K562 (cell line): ENCODE measurements at regions not wholly inside any gene's neighbourhood (a gene's known extent, or its start where the extent isn't known, plus 50 kb on each side); places are given as distances from the start of the nearest gene placed in this dataset.

ENCODE experiments used
- ATAC-seq: fragments of 200-7000 bp; cut with Tn5 transposase; 3 replicates; pipeline ENCODE4 v1.9.1; 2020; ENCODE audit warnings: moderate library complexity
- BruUV-seq: library from RNA; stranded (reverse); fragments of 400-500 nt; replicated peaks from 2 replicates; lab custom pipeline; 2021; lab: Mats Ljungman, UMichigan
- CTCF ChIA-PET: fragments of 300-600 bp; formaldehyde crosslinking; extraction: SDS; loops from one replicate; lab custom pipeline; 2021; ENCODE audit warnings: low intra/inter-chr PET ratio; lab: Yijun Ruan, JAX
- POLR2A ChIA-PET: fragments of 300-600, 350-650 bp; sonication (Branson Sonifier 250); formaldehyde crosslinking; extraction: SDS; loops from one replicate; lab custom pipeline; 2021; ENCODE audit warnings: antibody characterized with exemption, inconsistent platforms; lab: Yijun Ruan, JAX
- DNase-seq, 4 experiments: peaks; one replicate each; pipeline versions ENCODE4 v3.0.0 to v3.0.0-alpha.2; 2011 to 2018; ENCODE audit warnings: low spot score in 3 of 4, mixed read lengths in 3 of 4; ENCODE audit errors: extremely low read depth in 1 of 4
- FAIRE-seq: peaks from 2 replicates; lab custom pipeline; 2011; peaks lifted over from hg19 to GRCh38; lab: Jason Lieb, UNC
- H2AFZ ChIP-seq: 2 replicates; pipeline ENCODE4 v1.6.0; 2011; ENCODE audit warnings: low read depth, low read length, control low read depth, inconsistent platforms
- H3K27ac ChIP-seq: fragments of 200-600 bp; 3 replicates; pipeline ENCODE4 v1.8.0; 2011; ENCODE audit warnings: low read depth, mild to moderate bottlenecking, control low read depth, inconsistent platforms, low read length, moderate library complexity, mixed read lengths; ENCODE audit errors: extremely low read depth
- H3K27me3 ChIP-seq, 2 experiments: fragments of 300-600 bp in 1 of 2; 2 replicates in 1 of 2; 3 replicates in 1 of 2; pipeline versions ENCODE4 v1.6.0 to v1.8.0; 2011; ENCODE audit warnings: inconsistent platforms in 2 of 2, low read length in 2 of 2, mild to moderate bottlenecking in 1 of 2, mixed read lengths in 1 of 2, moderate library complexity in 1 of 2; ENCODE audit not compliant: control insufficient read depth in 2 of 2, insufficient read depth in 2 of 2
- H3K36me3 ChIP-seq: fragments of 300-600 bp; 3 replicates; pipeline ENCODE4 v1.8.0; 2011; ENCODE audit warnings: mild to moderate bottlenecking, low read length, inconsistent platforms; ENCODE audit not compliant: control insufficient read depth, insufficient read depth
- H3K4me1 ChIP-seq, 2 experiments: fragments of 200-600 bp in 1 of 2; replicated peaks in 1 of 2; 2 replicates in 1 of 2; 3 replicates in 1 of 2; pipeline versions ENCODE4 v1.5.1 to v1.8.0; 2011; ENCODE audit warnings: inconsistent platforms in 2 of 2, low read length in 2 of 2, mild to moderate bottlenecking in 1 of 2, mixed read lengths in 1 of 2, moderate library complexity in 1 of 2; ENCODE audit not compliant: control insufficient read depth in 2 of 2, insufficient read depth in 2 of 2
- H3K4me2 ChIP-seq: 2 replicates; pipeline ENCODE4 v1.6.1; 2011; ENCODE audit warnings: low read length, control low read depth, inconsistent platforms, mixed read lengths; ENCODE audit not compliant: insufficient read depth
- H3K4me3 ChIP-seq: fragments of 200-600 bp; sonication (generic), shearing (Covaris generic); 2 replicates; pipeline ENCODE4 v1.5.1; 2016; ENCODE audit warnings: control low read depth, inconsistent platforms
- H3K79me2 ChIP-seq: fragments of 200-600 bp; 3 replicates; pipeline ENCODE4 v1.8.0; 2011; ENCODE audit warnings: low read length, inconsistent platforms; ENCODE audit not compliant: control insufficient read depth, insufficient read depth
- H3K9ac ChIP-seq, 2 experiments: 2 replicates each; pipeline versions ENCODE4 v1.6.0 to v1.6.1; 2011; ENCODE audit warnings: low read depth in 2 of 2, low read length in 2 of 2, control low read depth in 1 of 2, inconsistent platforms in 1 of 2, mild to moderate bottlenecking in 1 of 2, mixed read lengths in 1 of 2; ENCODE audit not compliant: insufficient read depth in 1 of 2
- H3K9me1 ChIP-seq: one replicate; pipeline ENCODE4 v1.6.0; 2011; ENCODE audit warnings: inconsistent platforms, mild to moderate bottlenecking, low read length, moderate library complexity; ENCODE audit not compliant: control insufficient read depth, insufficient read depth
- H3K9me3 ChIP-seq: replicated peaks from 2 replicates; pipeline ENCODE4 v1.5.1; 2011; ENCODE audit warnings: low read depth, low read length, inconsistent platforms; ENCODE audit not compliant: control insufficient read depth, insufficient read depth
- H4K20me1 ChIP-seq: replicated peaks from 2 replicates; pipeline ENCODE4 v1.6.1; 2011; ENCODE audit warnings: low read length, inconsistent platforms, mixed read lengths; ENCODE audit not compliant: control insufficient read depth, insufficient read depth
- EP400 ChIP-seq: fragments of 450-650 bp; IDR thresholded peaks from 2 replicates; pipeline ENCODE4 v1.6.1; 2017; ENCODE audit warnings: antibody characterized with exemption, mild to moderate bottlenecking, moderate library complexity
- FOXA3 ChIP-seq, 2 experiments: fragments of 450-650 bp in 1 of 2; sonication (generic) in 1 of 2; formaldehyde crosslinking; IDR thresholded peaks in 1 of 2; conservative IDR thresholded peaks in 1 of 2; 2 replicates each; pipeline versions ENCODE4 v1.4.0 to v1.8.0; 2020 to 2022; ENCODE audit warnings: mild to moderate bottlenecking in 2 of 2, missing genetic modification reagents in 1 of 2
- HDAC6 ChIP-seq: IDR thresholded peaks from 2 replicates; pipeline ENCODE4 v1.6.1; 2012; ENCODE audit warnings: low read depth, mild to moderate bottlenecking, control low read depth, inconsistent platforms, low read length, moderate library complexity
- LCOR ChIP-seq: sonication (generic); formaldehyde crosslinking; IDR thresholded peaks from 2 replicates; pipeline ENCODE4 v1.8.0; 2022; ENCODE audit warnings: mild to moderate bottlenecking, missing genetic modification reagents
- MEF2A ChIP-seq: IDR thresholded peaks from 2 replicates; pipeline ENCODE4 v1.6.1; 2011; ENCODE audit warnings: low read depth, mild to moderate bottlenecking, low read length, moderate library complexity; ENCODE audit not compliant: control insufficient read depth
- NFE2 ChIP-seq: IDR thresholded peaks from 2 replicates; pipeline ENCODE4 v1.6.1; 2014; ENCODE audit warnings: antibody characterized with exemption, low read depth
- PPARD ChIP-seq: fragments of 250-450 bp; sonication (Bioruptor Pico); IDR thresholded peaks from 2 replicates; pipeline ENCODE4 v1.8.0; 2022; ENCODE audit warnings: inconsistent platforms, mild to moderate bottlenecking, moderate library complexity
- SETDB1 ChIP-seq: IDR thresholded peaks from one replicate; pipeline ENCODE4 v1.6.1; 2012; ENCODE audit warnings: low read length, control low read depth, inconsistent platforms
- SMAD2 ChIP-seq: fragments of 150-350 bp; IDR thresholded peaks from 2 replicates; pipeline ENCODE4 v1.6.1; 2014; ENCODE audit warnings: low read depth, mild to moderate bottlenecking, low read length
- ZNF274 ChIP-seq: IDR thresholded peaks from 2 replicates; pipeline ENCODE4 v1.6.1; 2011; ENCODE audit warnings: low read depth, mild to moderate bottlenecking, low read length, moderate library complexity, borderline replicate concordance
- WGBS: fragments of 100-300 bp; shearing (Covaris generic); methylation state at CpG from one replicate; pipeline ENCODE4 v1.1.6; 2016; ENCODE audit warnings: low coverage, mixed read lengths; ENCODE audit not compliant: insufficient coverage; ENCODE audit errors: missing lambda C conversion rate; 5-methylcytosine and 5-hydroxymethylcytosine counted together
- in situ Hi-C: fragments of 300-500 bp; cut with MboI; formaldehyde crosslinking; loops from 4 replicates; pipeline ENCODE4 v1.15.0; 2018; ENCODE audit warnings: inconsistent platforms, mixed read lengths
- intact Hi-C: fragments of 100-400 bp; cut with micrococcal nuclease; formaldehyde crosslinking; loops from 2 replicates; pipeline ENCODE4 v1.14.2; 2022
- TF ChIP-seq, protein P1 (sequence below): fragments of 250-450 bp; sonication (Bioruptor Pico); IDR thresholded peaks from 2 replicates; pipeline ENCODE4 v1.4.0; 2020; ENCODE audit warnings: mild to moderate bottlenecking, moderate library complexity
- TF ChIP-seq, protein P2 (sequence below), 2 experiments: fragments of 450-650 bp in 1 of 2; sonication (generic) in 1 of 2; formaldehyde crosslinking in 1 of 2; IDR thresholded peaks in 1 of 2; conservative IDR thresholded peaks in 1 of 2; 2 replicates each; pipeline versions ENCODE4 v1.6.1 to v1.8.1; 2016 to 2023; ENCODE audit warnings: mild to moderate bottlenecking in 2 of 2, moderate library complexity in 2 of 2, inconsistent platforms in 1 of 2, missing genetic modification reagents in 1 of 2

DNA sequence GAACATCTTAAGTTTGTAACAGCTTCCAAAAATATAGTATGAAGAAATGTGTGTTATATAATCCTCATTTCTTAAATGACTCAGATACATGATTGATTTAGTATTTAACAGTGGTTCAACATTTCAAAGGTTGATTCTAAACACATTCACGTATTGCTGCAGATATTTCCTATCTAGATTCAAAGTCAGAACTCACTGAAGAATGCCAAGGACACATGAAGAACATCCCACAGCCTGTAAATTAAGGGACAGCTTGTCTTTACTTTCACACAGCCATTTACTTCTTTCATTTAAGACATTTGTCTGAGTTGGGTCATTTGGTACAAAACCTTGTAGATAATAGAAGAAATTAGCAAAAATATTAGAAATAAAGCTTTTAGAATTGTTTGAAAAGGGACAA is 66.9 kb upstream of the CPSF6 start:
- H3K27me3 ChIP-seq, result peaks cover 5% of the 10 kb centered on the region in 2 experiments; a peak in 3 of 5 replicates
- 6% methylated on average over 1 of the region's 1 CpG for WGBS
- H3K79me2 ChIP-seq, result no peaks in the 10 kb centered on the region
- in situ Hi-C loops, result no loop called here
- ChIA-PET POLR2A (no interaction called here), CTCF (no interaction called here)
- no peak for FAIRE-seq
- ATAC-seq, result no peak
- H2AFZ ChIP-seq, result no peak overlapping the region
- H3K9me1 ChIP-seq, result no peaks in the 10 kb centered on the region
- no peaks in the 10 kb centered on the region; a peak in 1 of 5 replicates for H3K4me1 ChIP-seq
- no peak for TF ChIP-seq PPARD (CRISPR knock-in tag)
- TF ChIP-seq NFE2, result no peak
- TF ChIP-seq ZNF274, result no peak
- TF ChIP-seq SETDB1, result no peak
- no peak for TF ChIP-seq HDAC6
- TF ChIP-seq LCOR (CRISPR knock-in tag), result no peak
- TF ChIP-seq EP400, result no peak
- TF ChIP-seq, protein P1, sequence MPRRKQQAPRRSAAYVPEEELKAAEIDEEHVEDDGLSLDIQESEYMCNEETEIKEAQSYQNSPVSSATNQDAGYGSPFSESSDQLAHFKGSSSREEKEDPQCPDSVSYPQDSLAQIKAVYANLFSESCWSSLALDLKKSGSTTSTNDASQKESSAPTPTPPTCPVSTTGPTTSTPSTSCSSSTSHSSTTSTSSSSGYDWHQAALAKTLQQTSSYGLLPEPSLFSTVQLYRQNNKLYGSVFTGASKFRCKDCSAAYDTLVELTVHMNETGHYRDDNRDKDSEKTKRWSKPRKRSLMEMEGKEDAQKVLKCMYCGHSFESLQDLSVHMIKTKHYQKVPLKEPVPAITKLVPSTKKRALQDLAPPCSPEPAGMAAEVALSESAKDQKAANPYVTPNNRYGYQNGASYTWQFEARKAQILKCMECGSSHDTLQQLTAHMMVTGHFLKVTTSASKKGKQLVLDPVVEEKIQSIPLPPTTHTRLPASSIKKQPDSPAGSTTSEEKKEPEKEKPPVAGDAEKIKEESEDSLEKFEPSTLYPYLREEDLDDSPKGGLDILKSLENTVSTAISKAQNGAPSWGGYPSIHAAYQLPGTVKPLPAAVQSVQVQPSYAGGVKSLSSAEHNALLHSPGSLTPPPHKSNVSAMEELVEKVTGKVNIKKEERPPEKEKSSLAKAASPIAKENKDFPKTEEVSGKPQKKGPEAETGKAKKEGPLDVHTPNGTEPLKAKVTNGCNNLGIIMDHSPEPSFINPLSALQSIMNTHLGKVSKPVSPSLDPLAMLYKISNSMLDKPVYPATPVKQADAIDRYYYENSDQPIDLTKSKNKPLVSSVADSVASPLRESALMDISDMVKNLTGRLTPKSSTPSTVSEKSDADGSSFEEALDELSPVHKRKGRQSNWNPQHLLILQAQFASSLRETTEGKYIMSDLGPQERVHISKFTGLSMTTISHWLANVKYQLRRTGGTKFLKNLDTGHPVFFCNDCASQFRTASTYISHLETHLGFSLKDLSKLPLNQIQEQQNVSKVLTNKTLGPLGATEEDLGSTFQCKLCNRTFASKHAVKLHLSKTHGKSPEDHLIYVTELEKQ, result no peak
- TF ChIP-seq FOXA3 (CRISPR knock-in tag; conservative IDR thresholded peaks at IDR 0.05 in 1 of 2, IDR thresholded peaks at IDR 0.05 in 1 of 2), result no peak
- no peak for TF ChIP-seq MEF2A
- no peak for TF ChIP-seq SMAD2
- TF ChIP-seq, protein P2, sequence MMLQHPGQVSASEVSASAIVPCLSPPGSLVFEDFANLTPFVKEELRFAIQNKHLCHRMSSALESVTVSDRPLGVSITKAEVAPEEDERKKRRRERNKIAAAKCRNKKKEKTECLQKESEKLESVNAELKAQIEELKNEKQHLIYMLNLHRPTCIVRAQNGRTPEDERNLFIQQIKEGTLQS (IDR thresholded peaks at IDR 0.05), result no peak
- TF ChIP-seq, protein P2 (CRISPR knock-in tag; conservative IDR thresholded peaks at IDR 0.05), result no peak
- H3K27ac ChIP-seq, result no peak overlapping the region
- DNase-seq, result no peak
- H3K9me3 ChIP-seq, result no peaks in the 10 kb centered on the region
- no peak overlapping the region for H3K9ac ChIP-seq
- intact Hi-C loops, result no loop called here
- H3K4me3 ChIP-seq, result no peak overlapping the region
- no peak overlapping the region for H3K4me2 ChIP-seq
- BruUV-seq, result no TSS peak
- H3K36me3 ChIP-seq, result no peaks in the 10 kb centered on the region
- no peaks in the 10 kb centered on the region for H4K20me1 ChIP-seq
